ENCODE measurements at regions not wholly inside any gene's neighbourhood (a gene's known extent, or its start where the extent isn't known, plus 50 kb on each side); places are given as distances from the start of the nearest gene placed in this dataset.
"Not testable (repeated sequence)": the region's sequence is repeated elsewhere in the genome, so short reads cannot be mapped to it uniquely, and the experiment has no call there.

DNA sequence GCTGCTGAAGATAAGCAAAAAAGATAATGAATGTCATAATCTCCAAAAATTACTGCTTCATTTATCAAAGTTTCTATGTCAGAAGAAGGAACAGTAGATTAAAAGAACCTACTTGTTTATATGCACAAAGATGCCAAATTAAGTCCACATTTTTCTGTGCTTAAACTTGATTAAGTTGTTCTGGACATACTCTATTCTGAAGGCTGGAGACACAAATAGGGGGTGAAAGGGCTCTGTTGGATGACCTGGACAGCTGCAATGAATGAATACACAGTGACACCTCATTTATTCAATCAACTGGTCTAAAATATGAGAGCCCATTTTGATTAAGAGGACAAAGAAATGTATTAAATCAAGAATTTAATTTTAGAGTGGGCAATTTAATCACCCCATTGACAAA is 276.3 kb upstream of the PCDH9 start:
- no peak overlapping the region for H3K4me3 ChIP-seq
- no peak overlapping the region for H3K27ac ChIP-seq

DNA sequence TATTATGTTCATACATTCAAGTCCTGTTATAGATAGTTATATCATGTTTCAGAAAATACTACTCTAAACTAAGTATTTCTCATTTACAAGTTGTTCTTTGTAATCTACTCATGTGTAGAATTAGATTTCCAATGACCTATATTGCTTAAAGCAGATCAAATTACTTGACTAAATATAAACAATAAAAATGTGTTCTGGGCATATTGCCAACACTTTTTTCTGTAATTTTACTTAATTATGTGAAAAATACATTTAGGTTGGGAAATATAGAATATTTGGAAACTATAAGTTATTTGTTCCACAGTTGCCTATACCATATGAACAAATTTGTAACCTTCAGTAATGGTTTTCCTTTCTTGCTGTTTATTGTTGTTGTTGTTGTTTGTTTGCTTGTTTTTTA is 275.2 kb upstream of the PCDH9 start:
- Histone ChIP-seq H3K27ac (no peak overlapping the region), H3K4me3 (no peak overlapping the region)

DNA sequence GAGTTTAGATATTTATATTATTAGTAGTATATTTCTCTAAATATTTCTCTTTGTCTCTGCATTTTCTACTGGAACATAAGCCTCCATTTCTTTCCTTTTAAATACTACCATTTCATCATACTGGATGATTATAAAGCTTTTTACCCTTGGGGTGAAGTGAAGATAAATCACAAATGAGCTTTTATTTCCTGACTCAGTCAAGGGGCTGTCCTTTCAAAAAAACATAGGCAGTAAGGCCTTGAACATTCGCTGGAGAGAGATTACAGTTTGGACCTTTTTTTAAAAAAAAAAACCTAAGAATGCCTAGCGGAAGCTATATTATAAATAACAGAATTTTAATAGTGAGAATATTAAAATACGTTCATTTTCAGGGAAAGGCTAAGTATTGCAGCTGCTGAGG is 268.8 kb upstream of the PCDH9 start:
- no peak overlapping the region for H3K4me3 ChIP-seq
- H3K27ac ChIP-seq = no peak overlapping the region

DNA sequence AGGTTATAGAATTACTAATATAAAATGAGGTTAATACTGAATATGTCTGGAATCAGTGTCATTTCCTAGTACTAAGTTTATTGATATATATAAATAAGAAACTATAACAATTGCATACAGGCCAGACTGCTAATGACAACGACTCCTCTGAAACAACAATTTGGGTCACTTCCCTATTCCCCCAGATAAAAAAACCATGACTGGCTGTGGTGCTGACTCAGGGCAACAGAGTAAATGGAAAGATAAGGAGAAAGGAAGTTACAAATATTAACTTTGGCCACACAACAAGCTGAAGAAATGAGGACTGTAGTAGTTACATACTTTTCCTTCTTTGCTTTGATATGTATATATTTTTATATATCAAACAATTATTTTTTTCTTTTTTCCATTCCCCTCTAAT is 263.7 kb upstream of the PCDH9 start:
- no peak overlapping the region for H3K27ac ChIP-seq

DNA sequence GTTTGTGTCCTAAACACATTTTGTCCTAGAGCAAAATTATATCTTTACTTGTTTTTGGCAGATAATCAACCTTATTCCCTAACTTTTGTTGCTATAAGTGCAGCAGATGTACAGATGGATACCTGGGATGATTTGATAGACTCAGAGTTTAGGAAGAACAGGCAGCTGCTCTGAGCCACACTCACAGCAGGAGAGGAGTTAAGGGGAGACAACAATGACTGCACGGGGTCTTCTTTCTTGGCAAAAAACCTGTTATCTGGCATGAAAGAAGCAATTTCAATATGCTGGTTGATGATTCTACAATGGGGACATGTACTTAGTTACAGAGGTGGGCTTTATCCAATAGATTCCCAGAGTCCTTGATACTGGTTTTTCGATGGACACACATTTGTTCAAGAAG is 258.9 kb upstream of the PCDH9 start:
- no peak overlapping the region for H3K4me3 ChIP-seq
- no peak overlapping the region for H3K27ac ChIP-seq

More for the DNA sequence above, 263.7 kb upstream of the PCDH9 start:
- no peak overlapping the region for H3K4me3 ChIP-seq

DNA sequence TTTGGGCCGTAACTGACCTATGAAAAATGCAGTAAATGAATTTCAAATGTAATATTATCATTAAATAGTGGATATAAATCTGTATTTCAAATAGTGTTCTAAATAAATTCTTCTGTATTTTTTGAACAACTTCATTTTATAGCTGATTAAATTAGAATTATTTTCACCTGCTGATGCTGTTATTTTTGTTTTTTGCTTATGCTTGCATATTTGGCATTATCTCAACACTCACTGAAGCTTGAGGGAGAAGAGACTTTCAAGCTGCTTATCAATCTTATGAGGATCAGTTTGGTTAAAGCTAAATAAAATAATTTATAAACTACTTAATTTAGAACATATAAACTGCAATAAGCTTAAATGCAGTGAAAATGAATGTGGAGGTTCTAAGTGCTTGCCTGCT is 251.3 kb upstream of the PCDH9 start:
- Histone ChIP-seq H3K27ac (no peak overlapping the region), H3K4me3 (no peak overlapping the region)

DNA sequence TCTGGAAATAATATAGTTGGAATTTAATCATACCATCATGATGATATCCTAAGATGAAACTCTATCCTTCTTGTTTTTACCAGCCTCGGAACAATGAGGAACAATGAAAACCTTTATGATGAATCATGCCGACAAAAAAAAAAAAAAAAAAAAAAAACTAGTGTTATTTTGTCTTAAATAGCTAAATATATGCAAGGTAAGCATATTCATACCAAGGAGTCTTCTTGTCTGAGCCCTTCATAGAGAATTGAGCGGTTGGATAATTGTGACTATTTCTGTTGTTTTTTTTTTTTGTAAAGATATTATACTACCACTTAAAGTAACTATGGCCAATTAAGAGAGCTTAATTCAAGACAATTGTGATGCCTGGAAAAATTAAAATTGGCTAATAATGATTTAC is 244.0 kb upstream of the PCDH9 start:
- Histone ChIP-seq H3K4me3 (no peak overlapping the region), H3K27ac (no peak overlapping the region)

DNA sequence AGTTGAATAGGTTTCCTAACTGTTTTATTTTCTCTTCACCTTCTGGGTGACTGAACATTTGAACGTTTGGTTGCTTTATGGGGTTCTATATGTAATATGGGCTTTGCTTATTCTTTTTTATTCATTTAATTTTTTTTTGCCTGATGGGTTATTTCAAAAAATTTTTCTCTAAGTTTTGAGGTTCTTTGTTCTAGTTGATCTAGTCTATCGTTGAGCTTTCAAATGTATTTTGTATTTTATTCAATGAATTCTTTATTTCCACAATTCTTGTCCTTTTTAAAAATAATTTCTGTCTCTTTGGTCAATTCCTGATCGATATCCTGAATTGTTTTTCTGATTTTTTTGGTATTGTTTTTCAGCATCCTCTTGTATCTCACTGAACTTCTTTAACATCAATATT is 239.5 kb upstream of the PCDH9 start:
- Histone ChIP-seq H3K4me3 (no peak overlapping the region), H3K27ac (no peak overlapping the region)

DNA sequence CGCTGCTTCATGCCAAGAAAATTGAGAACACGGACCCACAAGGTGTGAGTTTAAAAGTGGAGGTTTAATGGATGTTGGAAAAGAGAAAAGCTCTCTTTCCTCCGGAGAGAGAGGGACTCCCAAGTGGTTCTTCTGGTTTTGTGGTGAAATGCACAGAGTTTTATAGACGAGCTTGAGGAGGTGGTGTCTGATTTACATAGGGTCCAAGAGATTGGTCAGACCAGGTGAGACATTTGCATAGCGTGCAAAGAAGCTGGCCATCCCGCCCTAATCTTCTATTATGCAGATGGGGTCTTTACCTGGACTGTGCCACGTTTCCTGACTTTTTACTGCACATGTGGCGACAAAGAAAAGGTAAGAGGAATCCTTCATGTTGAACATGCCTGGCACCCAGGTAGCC is 236.4 kb upstream of the PCDH9 start:
- H3K4me3 ChIP-seq = no peak overlapping the region
- no peak overlapping the region for H3K27ac ChIP-seq

DNA sequence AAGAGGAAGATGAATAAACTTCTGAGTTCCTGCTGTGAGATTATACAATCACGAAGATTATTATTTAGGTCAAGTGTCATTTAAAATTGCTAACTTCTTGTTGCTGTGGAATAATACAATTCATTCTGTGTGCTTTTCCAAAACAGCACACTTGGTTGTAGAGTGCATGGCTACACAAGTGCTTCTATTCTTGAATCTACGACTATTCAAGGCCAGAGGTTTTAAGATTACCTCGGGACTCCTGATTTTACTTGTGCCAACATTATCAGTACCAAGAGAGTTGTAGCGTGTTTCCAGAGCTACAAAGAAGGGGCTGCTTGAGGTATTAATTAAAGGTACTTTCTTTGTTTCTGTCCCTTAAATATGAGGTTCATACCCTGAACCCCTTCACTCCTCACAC is 234.0 kb upstream of the PCDH9 start:
- Histone ChIP-seq H3K4me3 (no peak overlapping the region), H3K27ac (no peak overlapping the region)

DNA sequence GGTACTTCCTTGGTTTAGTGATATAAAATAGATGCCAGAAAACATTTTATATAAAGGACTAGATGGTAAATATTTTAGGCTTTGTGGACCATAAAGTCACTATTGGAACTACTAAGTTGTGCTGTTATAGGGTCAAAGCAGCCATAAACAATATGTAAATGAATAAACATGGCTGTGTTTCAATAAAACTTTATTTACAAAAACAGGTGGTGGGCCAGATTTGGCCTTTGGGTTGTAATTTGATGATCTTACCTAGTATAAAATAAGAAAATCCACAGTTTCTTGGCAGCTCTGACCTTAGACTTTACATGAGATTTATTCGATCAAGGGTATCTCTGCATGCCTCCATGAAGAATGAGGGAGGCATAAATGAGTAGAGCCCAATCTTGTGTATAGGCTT is 232.0 kb upstream of the PCDH9 start:
- Histone ChIP-seq H3K27ac (no peak overlapping the region), H3K4me3 (no peak overlapping the region)

DNA sequence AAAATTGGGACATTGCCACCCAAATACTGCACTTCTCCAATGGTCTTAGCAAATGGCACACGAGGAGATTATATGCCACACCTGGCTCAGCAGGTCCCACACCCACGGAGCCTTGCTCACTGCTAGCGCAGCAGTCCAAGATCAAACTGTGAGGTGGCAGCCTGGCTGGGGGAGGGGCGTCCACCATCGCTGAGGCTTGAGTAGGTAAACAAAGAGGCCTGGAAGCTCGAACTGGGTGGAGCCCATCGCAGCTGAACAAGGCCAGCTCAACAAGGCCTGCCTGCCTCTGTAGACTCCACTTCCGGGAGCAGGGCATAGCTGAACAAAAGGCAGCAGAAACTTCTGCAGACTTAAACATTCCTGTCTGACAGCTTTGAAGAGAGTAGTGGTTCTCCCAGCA is 222.4 kb upstream of the PCDH9 start:
- not testable (repeated sequence) for H3K4me3 ChIP-seq, H3K27ac ChIP-seq

DNA sequence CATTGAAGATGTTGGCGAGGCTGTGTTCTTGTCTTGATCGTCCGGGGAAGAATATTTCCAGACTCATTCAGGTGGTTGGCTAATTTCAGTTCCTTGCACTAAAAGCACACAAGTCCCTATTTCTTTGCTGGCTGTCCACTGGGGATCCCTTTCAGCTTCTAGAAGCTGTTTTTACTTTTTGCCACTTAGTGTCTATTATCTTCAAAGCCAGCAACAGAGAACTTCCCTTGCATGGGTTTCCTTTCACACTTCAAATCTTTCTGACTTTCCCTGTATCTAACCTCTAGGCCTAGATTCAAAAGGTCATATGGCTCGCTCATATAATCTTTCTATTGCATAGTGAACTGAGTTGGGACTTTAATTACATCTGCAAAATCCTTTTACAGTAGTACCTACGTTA is 215.3 kb upstream of the PCDH9 start:
- Histone ChIP-seq H3K27ac (no peak overlapping the region), H3K4me3 (no peak overlapping the region)

DNA sequence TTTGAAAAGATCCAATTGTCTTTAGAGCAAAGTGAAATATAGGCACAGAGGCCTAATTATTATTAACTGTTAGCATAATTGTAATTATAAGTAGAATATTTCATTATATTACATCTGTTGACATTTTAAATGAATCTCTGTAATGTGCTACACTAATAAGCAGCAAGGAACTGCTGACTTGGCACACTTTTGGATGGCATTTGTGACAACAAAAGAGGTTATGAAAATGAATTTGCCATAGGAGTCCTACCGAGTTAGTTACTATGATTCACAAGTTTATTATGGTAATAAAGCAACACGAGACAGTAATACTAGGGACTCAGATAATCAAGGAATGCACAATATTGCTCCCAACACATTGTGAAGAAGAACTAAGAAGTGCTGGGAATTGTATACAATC is 213.8 kb upstream of the PCDH9 start:
- H3K27ac ChIP-seq = no peak overlapping the region
- no peak overlapping the region for H3K4me3 ChIP-seq

DNA sequence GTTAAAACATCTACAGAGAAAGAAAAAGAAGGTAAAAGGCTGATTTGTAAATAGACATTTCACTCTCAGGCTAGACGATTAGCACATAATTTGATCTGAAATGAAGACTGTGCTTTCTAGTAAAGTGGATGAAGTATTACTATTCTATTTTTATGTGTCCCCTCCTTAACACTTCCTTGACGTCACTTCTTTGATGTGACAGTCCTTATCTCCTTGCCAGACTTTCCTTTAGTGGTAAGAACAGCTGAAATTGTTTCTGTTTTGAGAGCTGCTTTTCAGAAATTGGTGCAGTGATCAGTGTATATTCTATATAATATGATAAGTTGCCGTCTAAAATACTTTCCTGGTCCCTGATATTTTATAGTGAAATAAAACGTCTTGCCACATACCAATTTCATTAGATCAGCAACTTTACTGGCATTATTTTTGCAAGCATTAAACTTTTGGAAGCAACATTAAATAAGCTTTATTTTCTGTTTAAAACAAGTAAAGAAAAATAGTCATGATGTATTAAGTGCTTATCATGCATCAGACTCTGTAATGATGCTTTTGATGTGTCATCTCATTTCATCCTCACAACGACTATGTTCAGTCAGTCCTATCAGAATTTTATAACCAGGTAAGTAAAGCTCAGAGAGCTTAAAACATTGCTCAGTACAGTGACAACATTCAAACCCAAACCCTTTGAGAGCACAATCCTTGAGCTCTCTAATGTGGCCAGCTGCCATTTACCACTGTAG is 210.3 kb upstream of the PCDH9 start:
- Histone ChIP-seq H3K4me3 (no peak overlapping the region), H3K27ac (no peak overlapping the region)

DNA sequence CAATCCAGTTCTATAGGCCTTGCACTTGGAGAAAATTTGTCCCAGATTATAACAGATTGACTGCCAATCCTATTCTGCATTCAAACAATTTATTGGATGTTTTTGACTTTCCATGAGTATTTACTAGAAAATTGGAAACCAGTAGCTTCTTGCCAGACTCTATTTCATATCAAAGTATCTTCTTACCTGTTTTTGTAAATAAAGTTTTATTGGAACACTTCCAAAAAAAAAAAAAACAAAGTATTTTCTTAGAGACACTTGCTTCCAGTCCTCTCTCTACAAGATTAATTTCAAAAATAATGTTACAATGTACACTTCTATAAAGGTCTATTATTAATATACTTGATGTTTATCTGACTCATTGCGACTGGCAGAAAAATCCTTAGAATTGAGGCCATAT is 209.2 kb upstream of the PCDH9 start:
- no peak overlapping the region for H3K27ac ChIP-seq
- H3K4me3 ChIP-seq = no peak overlapping the region

DNA sequence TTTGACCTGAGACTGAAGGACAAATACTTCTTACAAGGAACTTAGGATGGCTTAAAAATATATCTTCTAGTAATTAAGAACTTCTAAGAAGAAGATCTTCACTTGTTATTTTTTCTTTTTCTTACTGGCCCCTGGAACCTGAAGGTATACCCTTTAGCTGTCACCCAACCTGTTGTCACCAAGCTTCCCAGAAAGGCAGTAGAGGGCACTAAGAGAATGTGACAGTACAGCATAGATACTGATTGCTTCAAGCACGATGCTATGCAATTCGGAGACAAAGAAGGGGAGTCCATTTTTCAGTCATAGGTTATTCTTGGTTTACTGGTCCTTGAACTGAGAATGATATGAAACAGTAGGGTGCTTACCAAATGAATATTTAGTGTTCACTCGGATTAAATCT is 208.3 kb upstream of the PCDH9 start:
- H3K4me3 ChIP-seq = no peak overlapping the region
- H3K27ac ChIP-seq = no peak overlapping the region

DNA sequence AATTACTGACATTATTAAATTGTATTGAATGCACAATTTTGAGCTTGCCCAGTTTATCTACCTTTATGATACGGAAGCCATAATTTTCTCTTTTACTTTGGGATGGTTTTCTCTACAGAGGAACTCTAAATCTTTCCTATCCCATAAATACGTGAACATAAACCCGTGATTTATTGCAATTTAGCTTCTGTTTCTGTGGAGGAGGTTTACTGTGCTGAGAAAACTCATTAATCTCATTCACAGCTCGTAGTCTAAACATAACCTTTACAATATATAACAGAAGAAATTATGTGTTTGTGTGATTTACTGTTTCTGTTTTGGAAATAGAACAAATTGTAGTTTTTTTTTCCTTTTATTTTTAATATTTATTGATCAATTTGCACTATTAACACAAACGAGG is 207.1 kb upstream of the PCDH9 start:
- no peak overlapping the region for H3K4me3 ChIP-seq
- H3K27ac ChIP-seq = no peak overlapping the region

DNA sequence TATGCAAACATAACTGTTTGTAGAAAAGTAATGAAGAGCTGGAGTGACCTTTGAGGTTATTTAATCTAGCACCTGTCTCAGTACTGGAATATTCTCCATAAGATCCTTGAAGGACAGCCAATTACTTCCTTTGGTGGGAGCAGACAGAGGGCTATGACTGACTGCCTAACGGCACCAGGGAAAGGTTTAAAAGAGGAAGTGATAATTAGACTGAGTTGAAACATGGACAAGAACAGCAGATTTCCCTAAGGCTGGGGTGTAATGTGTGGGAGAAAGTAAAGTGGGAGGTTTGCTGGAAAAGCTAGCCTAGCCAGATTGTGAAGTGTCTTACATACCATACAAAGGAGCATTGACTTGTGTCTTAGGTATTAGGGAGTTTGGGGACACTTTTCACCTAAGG is 191.3 kb upstream of the PCDH9 start:
- H3K27ac ChIP-seq = no peak overlapping the region
- H3K4me3 ChIP-seq = no peak overlapping the region

DNA sequence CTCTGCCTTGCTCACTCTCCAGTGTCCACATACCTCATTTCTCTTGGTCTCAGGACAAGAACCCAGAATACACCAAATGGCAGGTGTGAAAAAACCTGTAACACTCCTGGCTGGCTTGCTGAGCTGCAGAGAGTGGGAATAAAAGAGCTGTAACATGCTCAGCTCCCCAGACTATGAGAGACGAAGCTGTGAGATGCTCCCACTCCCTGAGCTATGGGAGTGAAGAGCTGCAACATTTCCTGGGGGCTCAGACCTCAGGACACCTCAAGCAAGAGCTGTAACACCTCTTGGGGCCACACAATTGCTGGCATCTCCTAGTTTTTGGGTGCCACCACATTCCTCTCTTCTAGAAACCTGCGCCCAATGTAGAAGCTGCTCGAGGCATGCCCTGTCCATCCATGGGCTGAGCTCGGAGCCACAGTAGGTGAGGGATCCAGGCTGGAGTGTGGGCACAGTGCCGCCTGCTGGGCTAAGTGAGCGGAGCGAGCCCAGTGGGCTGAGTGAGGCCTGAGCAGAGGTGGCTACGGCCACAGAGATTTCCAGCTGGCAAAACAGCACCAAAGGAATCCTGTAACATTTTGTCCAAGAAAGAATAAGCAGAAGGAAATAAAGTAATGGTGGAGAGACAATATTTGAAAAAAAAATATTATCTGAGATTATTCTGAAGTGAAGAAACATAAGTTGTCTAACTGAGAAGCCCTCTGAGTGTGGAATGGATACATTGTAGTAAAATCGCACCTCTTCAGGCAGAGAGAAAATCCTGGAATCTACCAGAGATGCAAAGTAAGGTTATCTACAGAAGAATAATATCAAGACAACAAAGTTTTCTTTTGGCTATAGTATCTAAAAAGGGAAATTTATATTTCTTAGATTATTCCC is 186.2 kb upstream of the PCDH9 start:
- Histone ChIP-seq H3K4me3 (no peak overlapping the region), H3K27ac (no peak overlapping the region)

DNA sequence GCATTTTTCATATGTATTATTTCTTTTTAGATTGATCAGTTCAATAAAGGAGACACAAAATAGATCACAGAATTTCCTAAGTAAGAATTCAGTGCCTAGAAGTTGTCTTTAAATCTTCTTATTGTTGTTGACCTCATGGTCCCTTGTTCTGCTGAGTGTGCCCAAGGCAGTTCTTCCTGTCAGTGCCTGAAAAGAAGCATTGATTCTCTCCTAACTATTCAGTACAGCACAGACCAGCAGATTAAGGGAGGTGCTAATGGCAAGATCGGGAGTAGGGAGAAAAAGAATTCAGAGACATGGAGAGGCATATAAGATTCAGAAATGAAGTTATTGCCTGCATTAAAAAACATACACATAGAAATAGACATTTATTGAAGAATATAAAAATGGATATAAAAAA is 180.5 kb upstream of the PCDH9 start:
- H3K27ac ChIP-seq = no peak overlapping the region

DNA sequence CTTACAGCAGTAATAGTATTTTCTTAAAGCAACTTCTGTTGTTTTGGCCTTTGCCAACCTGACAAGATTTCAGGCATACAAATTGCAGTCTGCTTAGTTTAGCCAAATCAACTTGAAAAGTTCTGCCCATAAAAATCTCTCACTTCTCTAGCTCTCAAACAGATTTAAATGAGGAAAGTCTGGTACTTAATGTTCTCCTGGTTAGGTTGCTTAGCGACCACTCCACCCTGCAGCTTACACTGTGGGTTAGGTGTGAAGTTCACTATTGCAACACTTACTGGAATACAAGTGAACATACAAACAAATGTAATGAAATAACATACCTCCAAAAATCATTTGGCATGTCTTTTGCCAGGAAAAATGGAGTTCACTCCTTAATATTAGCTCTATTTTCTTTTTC is 178.7 kb upstream of the PCDH9 start:
- H3K4me3 ChIP-seq = no peak overlapping the region
- H3K27ac ChIP-seq = no peak overlapping the region

More for the DNA sequence above, 180.5 kb upstream of the PCDH9 start:
- no peak overlapping the region for H3K4me3 ChIP-seq

Data from skin epidermis (tissue), 12 donors.